GM12875 (cell line): ENCODE measurements at regions not wholly inside any gene's neighbourhood (a gene's known extent, or its start where the extent isn't known, plus 50 kb on each side); places are given as distances from the start of the nearest gene placed in this dataset.

Source experiments
- H3K4me3 ChIP-seq: one replicate; pipeline ENCODE4 v1.5.1; 2011; ENCODE audit warnings: low read depth, low read length, control low read depth
- CTCF ChIP-seq: IDR thresholded peaks from 2 replicates; pipeline ENCODE4 v1.5.1; 2011; ENCODE audit warnings: low read depth, mild to moderate bottlenecking, control low read depth, inconsistent platforms, low read length, moderate library complexity, borderline replicate concordance; ENCODE audit not compliant: insufficient read depth

GRCh38 chr1:162914601-162915000 lies 53.6 kb upstream of the CCDC190 start:
- H3K4me3 ChIP-seq: no peak overlapping the region
- TF ChIP-seq CTCF: no peak

- H3K4me3 ChIP-seq: no peak overlapping the region
- no peak for TF ChIP-seq CTCF
Observed at GRCh38 chr1:162913345-162913744, 52.4 kb upstream of the CCDC190 start.

GRCh38 chr1:162912061-162912667 lies 51.2 kb upstream of the CCDC190 start:
- H3K4me3 ChIP-seq: no peak overlapping the region
- TF ChIP-seq CTCF: no peak
